DND-41 (cell line): ENCODE measurements at regions not wholly inside any gene's neighbourhood (a gene's known extent, or its start where the extent isn't known, plus 50 kb on each side); places are given as distances from the start of the nearest gene placed in this dataset.

Experiments used
- ATAC-seq: fragments of 200-7000 bp; cut with Tn5 transposase; 3 replicates; pipeline ENCODE4 v1.9.1; 2021; ENCODE audit warnings: low read depth; ENCODE audit not compliant: insufficient read depth
- DNase-seq: peaks from one replicate; pipeline ENCODE4 v3.0.0-alpha.2; 2020
- H2AFZ ChIP-seq: 2 replicates; pipeline ENCODE4 v1.6.0; 2012; ENCODE audit warnings: low read depth, low read length
- H3K27ac ChIP-seq: 2 replicates; pipeline ENCODE4 v1.5.1; 2012; ENCODE audit warnings: low read length, inconsistent platforms
- H3K27me3 ChIP-seq: fragments of 200-600 bp; sonication (generic); 2 replicates; pipeline ENCODE4 v1.6.0; 2012; ENCODE audit warnings: low read length, mild to moderate bottlenecking, inconsistent platforms; ENCODE audit not compliant: insufficient read depth, poor library complexity
- H3K36me3 ChIP-seq: 2 replicates; pipeline ENCODE4 v1.5.1; 2012; ENCODE audit warnings: low read length, inconsistent platforms; ENCODE audit not compliant: insufficient read depth
- H3K4me1 ChIP-seq: 2 replicates; pipeline ENCODE4 v1.5.1; 2012; ENCODE audit warnings: mild to moderate bottlenecking, low read length; ENCODE audit not compliant: insufficient read depth
- H3K4me2 ChIP-seq: 2 replicates; pipeline ENCODE4 v1.6.0; 2012; ENCODE audit warnings: mild to moderate bottlenecking, moderate library complexity, low read length, inconsistent platforms; ENCODE audit not compliant: insufficient read depth
- H3K4me3 ChIP-seq, 2 experiments: fragments of 200-600 bp in 1 of 2; shearing (Covaris generic) in 1 of 2; 2 replicates each; pipeline ENCODE4 v1.5.1; 2012 to 2016; ENCODE audit warnings: inconsistent platforms in 2 of 2, low read length in 2 of 2, mild to moderate bottlenecking in 2 of 2, low read depth in 1 of 2, moderate library complexity in 1 of 2
- H3K79me2 ChIP-seq: 2 replicates; pipeline ENCODE4 v1.6.0; 2012; ENCODE audit warnings: low read length, inconsistent platforms; ENCODE audit not compliant: insufficient read depth
- H3K9ac ChIP-seq: 2 replicates; pipeline ENCODE4 v1.6.0; 2012; ENCODE audit warnings: low read depth, mild to moderate bottlenecking, inconsistent platforms, low read length, moderate library complexity
- H3K9me3 ChIP-seq: 2 replicates; pipeline ENCODE4 v1.5.1; 2012; ENCODE audit warnings: low read length, moderate library complexity, mild to moderate bottlenecking, inconsistent platforms; ENCODE audit not compliant: insufficient read depth, severe bottlenecking
- H4K20me1 ChIP-seq: 2 replicates; pipeline ENCODE4 v1.6.0; 2012; ENCODE audit warnings: low read length; ENCODE audit not compliant: insufficient read depth
- EZH2 ChIP-seq: IDR thresholded peaks from 3 replicates; pipeline ENCODE4 v1.6.1; 2012; ENCODE audit warnings: borderline replicate concordance, low read depth, mild to moderate bottlenecking, moderate library complexity, low read length, inconsistent platforms; ENCODE audit not compliant: severe bottlenecking
- TF ChIP-seq, protein P1 (sequence below): IDR thresholded peaks from 2 replicates; pipeline ENCODE4 v1.5.1; 2012; ENCODE audit warnings: borderline replicate concordance, low read length, moderate library complexity, mild to moderate bottlenecking; ENCODE audit not compliant: poor library complexity, severe bottlenecking; ENCODE audit errors: extremely low read depth

DNA sequence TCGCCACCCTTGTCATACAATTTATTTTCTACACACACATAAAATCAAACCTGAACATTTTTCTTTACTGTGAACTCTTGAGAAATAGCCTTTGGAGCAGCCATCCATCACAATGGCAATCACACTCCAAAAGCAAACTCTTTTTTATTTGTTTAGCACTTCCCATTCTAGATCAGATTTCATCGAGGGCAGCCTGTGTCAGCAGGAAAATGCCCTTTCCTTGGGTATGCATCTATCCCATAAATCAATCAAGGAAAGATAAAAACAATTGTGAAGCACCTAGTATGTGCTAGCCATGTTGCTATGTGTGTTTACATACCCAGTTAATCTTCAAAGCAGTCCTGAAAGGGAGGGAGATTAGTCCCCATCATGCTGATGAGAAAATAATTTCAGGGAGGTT, 484.1 kb upstream of the USP24 start:
- DNase-seq (no peak), ATAC-seq (no peak)
- TF ChIP-seq, protein P1, sequence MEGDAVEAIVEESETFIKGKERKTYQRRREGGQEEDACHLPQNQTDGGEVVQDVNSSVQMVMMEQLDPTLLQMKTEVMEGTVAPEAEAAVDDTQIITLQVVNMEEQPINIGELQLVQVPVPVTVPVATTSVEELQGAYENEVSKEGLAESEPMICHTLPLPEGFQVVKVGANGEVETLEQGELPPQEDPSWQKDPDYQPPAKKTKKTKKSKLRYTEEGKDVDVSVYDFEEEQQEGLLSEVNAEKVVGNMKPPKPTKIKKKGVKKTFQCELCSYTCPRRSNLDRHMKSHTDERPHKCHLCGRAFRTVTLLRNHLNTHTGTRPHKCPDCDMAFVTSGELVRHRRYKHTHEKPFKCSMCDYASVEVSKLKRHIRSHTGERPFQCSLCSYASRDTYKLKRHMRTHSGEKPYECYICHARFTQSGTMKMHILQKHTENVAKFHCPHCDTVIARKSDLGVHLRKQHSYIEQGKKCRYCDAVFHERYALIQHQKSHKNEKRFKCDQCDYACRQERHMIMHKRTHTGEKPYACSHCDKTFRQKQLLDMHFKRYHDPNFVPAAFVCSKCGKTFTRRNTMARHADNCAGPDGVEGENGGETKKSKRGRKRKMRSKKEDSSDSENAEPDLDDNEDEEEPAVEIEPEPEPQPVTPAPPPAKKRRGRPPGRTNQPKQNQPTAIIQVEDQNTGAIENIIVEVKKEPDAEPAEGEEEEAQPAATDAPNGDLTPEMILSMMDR, result no peak
- TF ChIP-seq EZH2, result no peak

DNA sequence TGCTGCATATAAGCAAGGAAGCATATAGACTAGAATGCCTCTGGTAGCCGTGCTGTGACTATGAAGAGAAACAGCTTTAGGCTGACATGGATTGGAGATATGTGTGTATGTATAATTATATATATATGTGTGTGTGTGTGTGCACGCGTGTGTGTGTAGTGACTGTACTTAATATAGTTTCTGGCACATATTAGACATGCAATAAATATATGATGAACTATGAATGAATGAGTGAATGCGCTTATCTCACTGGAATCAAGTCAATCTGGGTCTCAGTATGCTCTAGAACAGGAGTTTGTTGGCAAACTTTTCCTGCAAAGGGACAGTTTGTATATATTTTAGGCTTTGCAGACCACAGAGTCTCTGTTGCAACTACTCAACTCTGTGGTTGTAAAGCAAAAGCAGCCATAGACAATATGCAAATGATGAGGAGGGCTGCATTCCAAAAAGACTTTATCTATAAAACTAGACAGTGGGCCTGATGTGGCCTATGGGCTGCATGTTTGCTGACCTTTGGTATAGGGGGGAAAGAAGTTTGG, 482.9 kb upstream of the USP24 start:
- H3K4me2 ChIP-seq, result no peak overlapping the region

More for the DNA sequence above, 484.1 kb upstream of the USP24 start:
- H3K4me1 ChIP-seq, result no peaks in the 10 kb centered on the region
- no peak overlapping the region for H3K9ac ChIP-seq
- H3K27ac ChIP-seq, result no peak overlapping the region
- H3K36me3 ChIP-seq, result no peaks in the 10 kb centered on the region
- H4K20me1 ChIP-seq, result no peaks in the 10 kb centered on the region
- no peak overlapping the region for H3K4me2 ChIP-seq
- no peaks in the 10 kb centered on the region for H3K9me3 ChIP-seq
- H2AFZ ChIP-seq, result no peak overlapping the region
- no peak overlapping the region for H3K4me3 ChIP-seq
- no peaks in the 10 kb centered on the region for H3K79me2 ChIP-seq
- no peaks in the 10 kb centered on the region for H3K27me3 ChIP-seq

DNA sequence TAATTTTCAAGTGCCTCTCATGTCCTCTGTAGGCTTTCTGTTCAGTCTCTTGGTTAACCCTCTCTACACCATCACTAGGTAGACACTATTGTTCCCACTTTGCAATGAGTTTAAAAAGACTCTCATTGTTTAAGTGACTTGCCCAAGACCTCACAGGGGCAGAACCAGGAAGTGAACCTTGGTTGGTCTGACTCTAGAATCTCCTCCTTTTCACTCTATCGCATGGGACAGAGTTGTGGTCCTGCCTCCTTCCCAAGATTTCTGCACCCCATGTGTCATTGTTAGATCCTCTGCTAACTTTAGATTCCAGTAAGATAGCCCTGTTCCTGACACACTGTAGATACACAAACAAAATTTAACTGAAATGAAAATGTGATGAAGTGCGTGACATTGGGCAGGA, 481.7 kb upstream of the USP24 start:
- Histone ChIP-seq H3K9me3 (no peaks in the 10 kb centered on the region), H3K27ac (no peak overlapping the region), H3K79me2 (no peaks in the 10 kb centered on the region), H3K4me2 (no peak overlapping the region), H3K27me3 (no peaks in the 10 kb centered on the region), H3K4me1 (no peaks in the 10 kb centered on the region), H3K4me3 (no peak overlapping the region), H3K36me3 (no peaks in the 10 kb centered on the region), H2AFZ (no peak overlapping the region), H4K20me1 (no peaks in the 10 kb centered on the region), H3K9ac (no peak overlapping the region)
- ATAC-seq (no peak), DNase-seq (no peak)
- TF ChIP-seq, protein P1, result no peak
- no peak for TF ChIP-seq EZH2

More for the DNA sequence above, 482.9 kb upstream of the USP24 start:
- H3K27ac ChIP-seq, result no peak overlapping the region
- H3K9me3 ChIP-seq, result no peaks in the 10 kb centered on the region
- H3K9ac ChIP-seq, result no peak overlapping the region
- H4K20me1 ChIP-seq, result no peaks in the 10 kb centered on the region
- no peak overlapping the region for H2AFZ ChIP-seq
- no peaks in the 10 kb centered on the region for H3K36me3 ChIP-seq
- DNase-seq (no peak), ATAC-seq (no peak)
- H3K27me3 ChIP-seq, result no peaks in the 10 kb centered on the region
- H3K4me3 ChIP-seq, result no peak overlapping the region
- TF ChIP-seq EZH2, result no peak
- TF ChIP-seq, protein P1, result no peak
- no peaks in the 10 kb centered on the region for H3K4me1 ChIP-seq
- H3K79me2 ChIP-seq, result no peaks in the 10 kb centered on the region

DNA sequence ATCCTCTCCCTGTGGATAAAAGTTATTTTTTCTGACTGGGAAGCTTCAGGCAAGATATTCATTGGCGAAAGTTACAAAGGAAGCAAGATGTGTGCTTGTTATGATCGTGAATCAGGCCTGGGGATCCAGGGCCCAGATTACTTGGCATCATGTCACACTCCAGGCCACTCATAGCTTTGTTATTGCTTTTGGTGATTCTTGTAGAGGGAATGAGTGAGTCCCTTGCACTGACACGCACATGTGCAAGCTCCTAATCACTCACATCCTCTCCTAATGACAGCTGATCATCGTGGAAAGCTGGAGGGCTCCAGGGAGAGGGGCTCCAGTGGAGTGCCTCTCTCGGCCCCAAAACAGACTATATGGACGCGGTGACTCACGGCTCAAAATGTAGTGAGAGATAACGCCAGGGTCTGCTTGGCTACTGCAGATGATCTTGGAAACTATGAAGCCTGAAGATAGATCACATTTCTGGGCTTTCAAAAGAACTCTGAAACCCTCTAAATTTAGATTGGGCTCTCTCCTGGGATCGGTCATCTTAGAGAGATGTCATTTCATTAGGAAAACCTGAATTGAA, 481.1 kb upstream of the USP24 start:
- Histone ChIP-seq H3K9ac (no peak overlapping the region), H3K4me3 (no peak overlapping the region)
- ATAC-seq, result no peak

More for the DNA sequence above, 481.1 kb upstream of the USP24 start:
- H3K27ac ChIP-seq, result no peak overlapping the region
- TF ChIP-seq, protein P1, result no peak
- TF ChIP-seq EZH2, result no peak
- H2AFZ ChIP-seq, result no peak overlapping the region
- no peak overlapping the region for H3K4me2 ChIP-seq
- H3K9me3 ChIP-seq, result no peaks in the 10 kb centered on the region
- H3K27me3 ChIP-seq, result no peaks in the 10 kb centered on the region
- H4K20me1 ChIP-seq, result no peaks in the 10 kb centered on the region
- no peaks in the 10 kb centered on the region for H3K79me2 ChIP-seq
- H3K4me1 ChIP-seq, result no peaks in the 10 kb centered on the region
- DNase-seq, result no peak
- H3K36me3 ChIP-seq, result no peaks in the 10 kb centered on the region
